SU-DHL-6 (cell line): ENCODE measurements at regions not wholly inside any gene's neighbourhood (a gene's known extent, or its start where the extent isn't known, plus 50 kb on each side); places are given as distances from the start of the nearest gene placed in this dataset.

Experiments used
- CTCF ChIP-seq: fragments of 200-600 bp; sonication (generic); IDR thresholded peaks from one replicate; pipeline ENCODE4 v1.5.1; 2017; ENCODE audit warnings: antibody characterized with exemption, mild to moderate bottlenecking, low read length, moderate library complexity; ENCODE audit not compliant: insufficient read depth, poor library complexity, severe bottlenecking
- EZH2phosphoT487 ChIP-seq: fragments of 200-600 bp; sonication (generic), shearing (Covaris generic); conservative IDR thresholded peaks from 2 replicates; pipeline ENCODE4 v1.6.1; 2018; ENCODE audit warnings: mild to moderate bottlenecking, antibody characterized with exemption, low read length, moderate library complexity, mixed read lengths

- TF ChIP-seq EZH2phosphoT487 (no peak), CTCF (no peak)
Measured at GRCh38 chr4:163772238-163772637, 277.7 kb downstream of the TMA16 start.
